NCI-H69 (cell line): ENCODE measurements at regions not wholly inside any gene's neighbourhood (a gene's known extent, or its start where the extent isn't known, plus 50 kb on each side); places are given as distances from the start of the nearest gene placed in this dataset.

Experiments used
- DNase-seq: peaks from one replicate; lab custom pipeline; 2025; lab: John Stamatoyannopoulos, UW

DNA sequence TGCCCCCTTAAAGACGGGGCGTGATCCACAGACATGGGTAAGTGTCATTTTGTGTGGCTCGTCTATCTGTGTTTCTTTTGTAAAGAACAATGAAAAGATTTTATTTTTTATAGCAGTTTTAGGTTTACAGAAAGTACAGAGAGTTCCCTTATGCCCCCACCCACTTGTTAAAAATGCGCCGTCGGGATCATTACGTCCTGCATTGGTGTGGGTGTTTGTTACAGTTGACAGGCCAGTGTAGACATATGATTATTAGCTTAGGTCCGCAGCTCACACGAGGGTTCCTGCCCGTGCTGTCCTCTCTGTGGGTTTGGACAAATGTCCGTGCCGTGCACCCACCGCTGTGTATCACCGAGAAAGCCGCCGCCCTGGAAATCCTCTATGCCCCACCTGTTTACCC lies 50.5 kb downstream of the RGS12 start:
- no peak for DNase-seq

DNA sequence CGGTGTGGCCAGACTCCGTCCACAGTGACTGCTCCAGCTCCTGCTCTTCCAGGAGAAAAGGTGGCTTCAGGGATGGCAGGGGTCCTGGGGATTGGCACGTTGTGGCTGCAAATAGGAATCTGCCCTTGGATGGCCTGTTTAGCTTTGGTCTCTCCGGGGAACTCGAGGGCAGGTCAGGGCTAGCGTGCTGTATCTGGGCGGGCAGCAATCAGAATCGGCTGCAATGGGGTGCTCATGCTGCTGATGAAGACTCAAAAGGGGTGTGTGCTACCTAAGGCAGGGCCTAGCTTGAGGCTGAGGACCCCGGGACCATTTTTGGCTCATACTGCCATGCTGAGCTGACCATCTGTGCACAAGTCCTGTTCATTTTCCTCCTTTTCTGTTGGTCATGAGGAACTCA lies 51.3 kb downstream of the RGS12 start:
- no peak for DNase-seq

DNA sequence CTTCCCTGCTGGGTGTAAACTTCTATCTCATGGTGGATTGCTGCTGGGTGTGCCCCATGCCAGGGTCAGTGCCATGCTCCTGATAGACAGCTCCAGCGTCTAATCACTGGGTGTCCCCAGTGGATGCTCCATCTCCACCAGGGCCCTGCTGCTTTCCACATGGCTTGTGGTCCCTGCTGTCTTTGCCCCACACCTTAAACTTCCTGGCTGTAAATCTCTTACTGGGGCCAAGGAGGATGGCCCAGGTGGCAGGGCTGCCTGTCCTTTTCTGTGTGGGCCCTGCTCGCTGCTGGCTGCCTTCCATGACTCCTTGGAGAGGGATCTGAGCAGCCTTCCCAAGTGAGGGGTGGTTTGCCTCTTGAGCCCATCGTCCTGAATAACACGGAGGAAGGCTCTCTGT lies 51.8 kb downstream of the RGS12 start:
- no peak for DNase-seq

DNA sequence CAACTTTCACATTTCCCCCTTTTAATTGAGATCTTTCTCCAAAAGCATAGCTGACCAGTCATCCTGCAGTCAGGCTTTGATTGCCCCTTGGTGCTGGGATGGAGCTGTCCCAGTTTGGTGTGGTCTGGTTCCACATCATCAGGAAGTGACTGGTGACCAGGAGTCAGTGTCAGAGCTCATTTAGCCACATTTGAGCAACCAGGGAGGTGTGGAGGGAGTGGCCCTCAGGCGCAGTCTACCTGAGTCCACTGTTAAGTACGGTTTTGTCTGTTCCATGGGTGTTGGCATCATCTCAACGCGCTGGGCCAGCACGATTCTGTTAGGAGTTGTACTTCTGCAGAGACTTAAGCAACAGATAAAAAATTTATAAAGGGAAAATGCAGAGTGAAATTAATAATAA lies 52.6 kb downstream of the RGS12 start:
- DNase-seq: no peak

DNA sequence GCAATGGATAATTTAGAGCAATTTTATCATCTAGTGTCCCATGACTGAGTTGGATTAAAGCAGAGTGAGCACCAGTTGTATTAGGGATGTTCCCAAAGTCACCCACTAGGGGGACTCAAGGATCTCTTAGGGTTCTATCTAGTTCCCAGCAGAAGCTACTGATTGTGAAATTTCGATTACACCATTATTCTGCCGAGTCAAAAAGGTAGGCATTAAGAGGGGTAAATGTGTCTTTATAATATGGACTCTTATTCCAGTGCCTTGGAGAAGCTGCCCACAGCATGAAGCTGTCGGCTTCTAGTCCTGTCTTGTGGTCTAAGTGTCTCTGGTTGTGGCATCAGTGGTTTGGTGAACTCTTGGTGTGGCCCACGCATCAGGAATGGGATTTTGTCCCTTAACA lies 53.3 kb downstream of the RGS12 start:
- DNase-seq: peak; percentile 62

DNA sequence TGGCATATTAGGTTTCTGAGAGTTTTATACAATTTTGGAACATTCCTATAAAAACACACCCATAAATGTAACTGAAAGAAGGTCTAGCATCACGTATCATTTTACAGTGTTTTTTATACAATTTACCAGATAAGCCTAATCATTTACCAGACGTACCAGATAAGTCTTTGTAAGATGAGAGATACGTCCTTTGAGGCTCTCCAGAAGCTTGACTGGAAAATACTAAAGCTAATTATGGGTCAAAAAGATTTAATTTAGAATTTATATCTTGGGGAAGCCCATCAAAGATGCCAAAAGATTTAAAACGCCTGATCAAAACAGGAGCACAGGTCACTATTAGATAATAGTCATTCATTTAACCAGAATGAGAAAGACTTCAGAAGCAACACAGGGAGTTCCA lies 55.0 kb downstream of the RGS12 start:
- DNase-seq: no peak

DNA sequence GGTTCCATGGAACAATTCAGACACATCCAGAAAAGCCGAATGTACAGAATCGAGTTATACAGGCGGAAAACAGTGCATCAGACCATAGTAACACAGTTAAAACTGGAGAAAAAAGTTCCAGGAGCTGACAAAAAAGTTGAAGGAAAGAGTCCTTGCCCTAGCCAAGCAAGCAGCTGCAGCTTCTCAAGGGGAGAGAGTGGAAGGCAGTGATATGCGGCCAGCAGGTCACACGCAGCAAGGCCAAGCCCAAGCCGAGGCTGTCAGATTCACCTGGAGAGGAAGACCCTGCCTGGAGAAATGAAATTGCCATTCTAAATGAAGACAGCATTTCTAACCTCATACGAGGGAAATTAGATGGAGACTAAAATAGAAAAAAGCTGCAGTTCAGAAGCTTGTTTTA lies 55.8 kb downstream of the RGS12 start:
- no peak for DNase-seq

DNA sequence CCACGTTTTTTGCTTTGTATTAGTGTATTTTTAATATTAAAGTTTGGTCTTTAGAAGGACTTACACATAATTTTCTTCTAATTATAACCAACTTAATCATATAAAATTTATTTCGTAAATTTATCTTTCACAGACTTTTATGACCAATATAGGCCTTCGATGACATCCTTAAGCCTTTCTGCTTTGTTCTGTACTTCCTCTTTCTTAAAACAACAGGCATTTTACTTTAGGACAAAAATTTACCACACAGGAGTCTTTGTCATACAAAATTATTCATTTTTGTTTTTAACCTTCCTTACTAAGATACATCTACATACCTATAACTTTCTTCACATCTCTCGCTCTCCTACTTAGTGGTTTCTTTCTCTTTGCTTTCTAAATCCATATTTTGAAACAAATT lies 56.3 kb downstream of the RGS12 start:
- DNase-seq: no peak

DNA sequence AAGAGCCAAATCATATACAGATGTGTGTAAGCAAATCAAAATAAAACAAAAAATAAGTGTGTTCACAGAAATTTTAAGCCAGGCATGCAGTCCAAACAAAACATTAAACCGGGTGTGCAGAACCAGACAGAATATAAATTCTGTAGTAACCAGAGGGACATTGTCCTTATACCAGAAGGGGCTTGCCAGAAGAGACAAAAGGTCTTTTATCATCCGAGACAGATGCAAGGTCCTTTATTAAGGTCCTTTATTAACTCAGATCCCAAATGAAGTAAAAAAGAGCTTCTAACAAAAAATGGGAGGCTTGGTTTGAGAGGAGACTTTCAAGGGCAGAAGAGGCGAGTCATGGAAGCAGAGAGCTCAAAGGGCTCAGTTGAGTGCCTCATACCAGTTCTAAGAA lies 59.2 kb downstream of the RGS12 start:
- no peak for DNase-seq

DNA sequence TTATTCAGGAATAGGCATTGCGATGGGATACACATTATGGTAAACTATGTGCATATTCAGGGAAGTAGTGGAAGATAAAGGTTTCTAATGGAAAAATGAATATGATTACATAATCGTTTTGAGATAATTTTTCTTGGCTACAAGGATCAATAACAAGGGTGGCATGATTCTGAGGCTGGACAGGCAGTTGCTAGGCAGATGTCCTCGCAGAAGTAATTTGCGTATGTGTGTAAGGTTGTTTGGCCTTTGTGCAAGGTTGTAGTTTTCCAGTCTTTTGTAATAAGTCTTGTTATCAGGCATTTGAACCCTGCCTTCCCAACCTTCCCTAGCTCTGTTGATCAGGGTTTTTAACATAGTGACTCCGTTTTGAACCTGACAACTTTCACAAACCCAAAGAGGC lies 59.7 kb downstream of the RGS12 start:
- DNase-seq: no peak

DNA sequence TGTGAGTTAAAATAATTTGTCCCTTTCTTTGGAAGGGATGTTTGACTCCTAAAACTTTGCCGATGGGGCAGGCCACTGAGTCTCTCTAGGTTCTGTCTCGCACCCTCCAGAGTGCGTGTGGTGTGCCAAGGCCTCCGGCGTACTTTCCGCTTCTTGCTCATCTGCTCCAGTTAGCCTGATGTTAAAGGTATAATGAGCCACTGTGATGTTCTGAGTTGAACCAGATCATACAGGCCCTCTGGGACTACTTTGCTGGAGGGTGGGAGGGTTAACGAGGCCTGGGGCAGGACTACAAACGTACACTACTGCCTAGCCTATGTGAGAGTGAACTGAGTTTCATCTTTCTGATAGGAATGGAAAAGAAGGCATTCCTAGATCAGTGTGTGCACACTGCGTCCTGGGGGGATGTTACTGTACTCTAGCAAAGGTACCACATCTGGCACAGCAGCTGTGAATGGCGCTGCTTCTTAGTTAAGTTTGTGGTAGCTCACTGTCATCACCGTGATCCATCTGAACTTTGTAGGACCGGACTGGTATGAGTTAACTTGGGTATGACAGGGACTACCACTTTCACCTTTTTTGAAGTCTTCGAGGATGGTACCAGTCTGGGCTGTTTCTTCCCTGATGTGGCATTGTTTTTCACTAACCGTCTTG lies 60.2 kb downstream of the RGS12 start:
- no peak for DNase-seq

DNA sequence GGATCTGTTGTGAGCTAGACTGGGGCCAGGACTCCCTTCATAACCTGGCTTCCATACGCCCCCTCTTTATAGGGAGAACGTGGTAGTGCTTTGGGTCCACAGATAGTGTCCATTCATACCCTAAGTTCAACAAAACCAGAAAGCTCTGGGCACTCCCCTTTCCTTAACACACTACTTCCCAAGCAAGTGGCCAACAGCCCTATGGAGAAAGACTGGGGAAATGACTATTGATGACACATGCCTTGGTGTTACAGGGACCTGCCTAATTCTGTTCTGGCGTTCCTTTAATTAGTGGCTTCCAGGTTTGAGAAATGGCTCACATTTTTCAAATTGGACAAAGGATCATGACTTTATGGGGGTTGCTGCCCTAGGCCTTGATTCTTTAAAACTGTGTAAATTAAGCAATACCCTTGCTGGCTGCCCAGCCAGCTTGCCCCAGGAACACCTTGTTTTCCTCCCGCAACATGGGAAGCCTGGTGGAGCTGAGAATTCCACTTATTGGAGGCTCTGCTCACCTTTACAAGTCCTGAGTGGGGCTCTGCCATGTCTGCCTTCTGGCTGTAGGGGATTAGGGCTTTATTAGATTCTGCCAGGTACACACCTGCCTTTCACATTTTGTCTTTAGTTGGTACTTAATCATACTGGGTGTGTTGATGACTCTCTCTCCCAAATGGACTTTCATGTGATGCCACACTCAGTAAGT lies 61.1 kb downstream of the RGS12 start:
- no peak for DNase-seq

DNA sequence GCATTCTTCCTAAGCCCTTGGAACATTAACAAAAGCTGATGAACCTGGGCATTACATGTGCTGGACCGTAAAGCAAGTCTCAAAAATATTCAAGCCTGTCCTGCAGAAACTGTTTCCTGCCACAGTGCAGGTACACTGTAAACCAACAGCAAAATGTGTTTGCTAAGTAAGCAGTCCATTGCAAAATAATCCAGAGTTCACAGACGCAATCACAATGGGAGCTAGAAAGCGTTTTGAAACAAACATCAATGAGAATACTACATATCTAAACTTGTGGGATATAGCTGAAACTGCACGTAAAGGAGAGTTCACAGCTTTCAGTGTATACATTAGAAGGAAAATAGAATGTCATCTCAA lies 61.6 kb downstream of the RGS12 start:
- DNase-seq: no peak

DNA sequence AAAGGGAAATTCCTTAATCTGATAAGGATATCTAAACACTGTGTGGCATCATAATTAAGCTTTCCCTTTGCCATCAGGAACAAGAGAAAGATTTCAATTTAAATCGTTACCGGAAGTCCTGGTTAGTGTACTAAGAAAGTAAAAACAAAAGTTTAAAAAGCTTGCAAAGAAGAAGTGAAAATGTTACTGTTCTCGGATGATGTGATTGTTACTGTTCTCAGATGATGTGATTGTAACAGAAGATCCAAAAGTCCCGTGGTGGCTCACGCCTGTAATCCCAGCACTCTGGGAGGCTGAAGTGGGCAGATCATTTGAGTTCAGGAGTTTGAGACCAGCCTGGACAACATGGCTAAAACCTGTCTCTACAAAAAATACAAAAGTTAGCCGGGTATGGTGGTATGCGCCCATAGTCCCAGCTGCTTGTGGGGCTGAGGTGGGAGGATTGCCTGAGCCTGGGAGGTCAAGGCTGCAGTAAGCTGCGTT lies 62.5 kb downstream of the RGS12 start:
- DNase-seq: no peak

DNA sequence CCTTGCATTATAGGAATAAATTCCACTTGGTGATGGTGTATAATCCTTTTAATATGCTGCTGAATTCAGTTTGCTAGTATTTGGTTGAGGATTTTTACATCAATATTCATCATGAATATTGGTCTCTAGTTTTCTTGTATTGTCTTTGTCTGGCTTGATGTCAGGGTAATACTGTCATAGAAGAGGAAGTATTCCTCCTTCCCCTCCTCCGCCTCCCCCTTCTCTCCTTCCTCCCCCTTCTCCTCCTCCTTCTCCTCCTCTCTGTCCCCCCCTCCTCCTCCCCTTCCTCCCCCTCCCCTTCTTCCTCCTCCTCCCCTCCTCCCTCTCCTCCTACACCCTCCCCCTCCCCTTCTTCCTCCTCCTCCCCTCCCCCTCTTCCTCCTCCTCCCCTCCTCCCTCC lies 65.8 kb downstream of the RGS12 start:
- DNase-seq: no peak

DNA sequence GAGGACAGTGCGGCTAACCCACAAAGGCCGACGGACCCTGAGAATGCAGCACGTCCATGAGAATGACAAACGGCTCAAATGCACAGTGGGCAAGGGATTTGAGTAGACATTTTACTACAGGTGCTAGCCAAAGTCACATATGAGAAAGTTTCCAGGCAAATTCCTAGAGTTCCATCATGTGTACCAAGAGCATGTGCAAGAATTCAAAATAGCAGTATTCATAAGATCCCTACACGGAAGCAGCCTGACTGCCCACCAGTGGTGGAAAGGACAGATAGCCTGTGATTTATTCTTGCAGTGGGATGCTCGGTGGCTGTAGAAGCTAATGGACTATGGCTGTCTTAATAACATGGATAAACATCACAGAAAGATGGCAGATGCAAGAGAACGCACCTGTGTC lies 68.0 kb downstream of the RGS12 start:
- DNase-seq: no peak

DNA sequence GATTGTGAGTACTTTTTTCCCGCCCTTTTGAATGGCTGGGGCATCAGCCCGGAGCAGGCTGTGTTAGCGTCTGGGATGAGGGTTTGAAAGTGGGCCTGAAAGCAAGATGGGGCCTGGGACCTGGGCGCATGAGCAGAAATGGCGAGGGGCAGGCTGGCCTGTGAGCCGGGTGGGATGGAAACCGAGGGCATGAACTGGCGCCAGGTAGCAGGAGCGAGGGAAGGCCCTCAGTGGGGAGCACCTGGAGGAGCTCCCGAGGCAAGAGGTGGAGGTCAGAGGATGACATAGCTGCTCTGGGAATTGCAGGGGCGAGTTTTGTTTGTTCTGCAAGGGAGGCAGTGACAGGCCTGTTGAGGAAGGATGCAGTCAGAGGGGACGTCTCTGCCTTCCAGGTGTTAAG lies 68.6 kb downstream of the RGS12 start:
- no peak for DNase-seq

DNA sequence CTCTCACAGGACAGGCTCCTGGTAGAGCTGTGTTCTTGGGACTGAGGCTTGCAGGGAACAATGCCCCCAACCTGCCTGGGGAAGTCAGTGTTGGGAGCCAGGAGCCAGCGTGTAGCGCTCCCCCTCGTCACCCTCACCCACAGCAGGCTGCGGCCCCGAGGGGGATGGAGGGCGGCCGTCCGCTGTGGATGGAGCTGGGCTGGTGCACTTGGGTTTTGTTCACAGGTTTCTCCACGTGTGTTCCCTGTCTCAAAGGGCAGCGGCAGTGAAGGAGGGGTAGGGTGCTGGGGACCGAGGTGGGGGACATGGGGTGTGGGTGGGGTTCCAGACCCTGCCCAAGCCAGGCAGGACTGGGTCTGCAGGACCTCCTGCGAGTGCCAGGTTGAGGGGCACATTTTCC lies 69.1 kb downstream of the RGS12 start:
- DNase-seq: no peak

DNA sequence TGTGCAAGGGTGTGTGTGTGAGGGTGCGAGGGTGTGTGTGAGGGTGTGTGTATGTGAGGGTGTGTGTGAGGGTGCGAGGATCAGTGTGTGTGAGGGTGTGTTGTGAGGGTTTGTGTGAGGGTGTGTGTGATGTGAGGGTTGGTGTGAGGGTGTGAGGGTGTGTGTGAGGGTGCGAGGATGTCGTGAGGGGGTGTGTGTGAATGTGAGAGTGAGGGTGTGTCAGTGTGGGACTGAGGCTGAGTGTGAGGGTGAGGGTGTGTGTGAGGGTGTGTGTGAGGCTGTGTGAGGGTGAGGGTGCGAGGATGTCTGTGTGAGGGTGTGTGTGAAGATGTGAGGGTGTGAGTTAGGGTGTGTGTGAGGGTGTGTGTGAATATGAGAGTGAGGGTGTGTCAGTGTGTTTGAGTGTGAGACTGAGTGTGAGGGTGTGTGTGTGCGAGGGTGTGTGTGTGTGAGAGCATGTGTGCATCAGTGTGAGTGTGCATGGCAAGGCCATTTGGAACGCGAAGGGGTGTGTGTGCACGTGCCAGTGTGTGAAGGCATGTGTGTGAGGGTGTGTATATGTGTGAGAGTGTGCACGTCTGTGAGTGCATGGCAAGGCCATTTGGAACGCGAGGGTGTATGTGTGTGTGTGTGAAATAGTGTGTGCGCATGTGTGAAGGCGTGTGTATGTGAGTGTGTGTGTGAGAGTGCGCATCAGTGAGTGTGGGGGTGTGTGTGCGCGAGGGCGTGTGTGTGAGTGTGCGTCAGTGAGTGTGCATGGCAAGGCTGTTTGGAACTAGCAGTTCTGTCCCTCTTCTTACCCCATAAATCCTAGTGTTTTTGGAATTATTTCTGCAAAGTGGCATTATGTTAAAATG lies 69.8 kb downstream of the RGS12 start:
- no peak for DNase-seq

DNA sequence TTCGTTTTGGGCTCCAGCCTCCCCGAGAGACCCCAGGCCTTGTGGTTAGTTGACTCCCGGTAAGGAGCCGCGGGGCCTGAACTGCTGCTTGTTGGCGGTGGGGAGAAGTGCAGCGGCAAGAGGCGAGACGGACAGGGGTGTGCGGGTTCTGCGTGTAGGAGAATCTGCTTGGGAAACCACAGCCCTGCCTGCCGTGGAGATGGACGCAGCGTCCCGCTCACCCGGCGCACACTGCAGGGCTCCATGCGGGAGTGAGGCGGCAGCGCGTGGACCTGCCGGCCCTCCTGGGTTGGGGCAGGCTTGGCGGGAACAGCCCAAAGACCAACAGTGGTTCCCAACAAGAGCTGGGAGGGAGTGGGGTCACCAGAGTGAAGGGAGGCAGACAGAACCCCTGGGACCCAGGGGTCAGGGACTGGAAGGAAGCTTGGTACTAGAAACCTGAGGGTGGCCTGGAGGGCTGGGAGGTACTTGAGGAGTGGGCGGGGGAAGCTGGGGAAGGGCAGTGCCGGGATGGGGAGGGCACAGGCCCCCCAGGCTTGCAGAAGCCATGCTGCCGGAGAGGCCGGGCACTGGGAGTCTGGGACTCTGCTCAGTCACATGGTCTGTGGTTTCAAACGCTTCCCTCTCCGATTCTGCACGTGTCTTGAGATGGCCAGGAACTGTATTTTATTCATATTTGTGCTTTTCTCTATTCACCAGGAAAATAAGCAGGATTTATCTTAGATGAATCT lies 70.8 kb downstream of the RGS12 start:
- DNase-seq: no peak

DNA sequence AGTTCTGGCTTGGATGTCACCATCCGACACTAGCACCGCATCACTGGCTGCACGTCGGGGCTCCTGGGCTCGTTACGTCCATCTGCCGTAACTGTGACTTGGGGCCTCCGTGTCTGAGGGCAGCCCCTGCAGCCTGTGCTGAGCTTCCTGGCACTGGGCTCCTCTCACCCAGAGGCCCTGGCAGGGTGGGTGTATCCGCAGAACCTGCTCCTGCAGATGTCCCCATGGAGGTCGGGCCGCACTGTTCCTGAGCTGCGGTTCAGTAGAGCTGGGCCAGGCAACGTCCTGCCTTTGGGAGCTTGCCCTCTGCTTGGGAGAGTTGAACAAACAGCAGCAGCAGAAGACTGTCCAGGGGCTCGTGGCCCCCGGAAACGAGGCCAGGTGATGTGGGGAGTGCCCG lies 71.4 kb downstream of the RGS12 start:
- no peak for DNase-seq

DNA sequence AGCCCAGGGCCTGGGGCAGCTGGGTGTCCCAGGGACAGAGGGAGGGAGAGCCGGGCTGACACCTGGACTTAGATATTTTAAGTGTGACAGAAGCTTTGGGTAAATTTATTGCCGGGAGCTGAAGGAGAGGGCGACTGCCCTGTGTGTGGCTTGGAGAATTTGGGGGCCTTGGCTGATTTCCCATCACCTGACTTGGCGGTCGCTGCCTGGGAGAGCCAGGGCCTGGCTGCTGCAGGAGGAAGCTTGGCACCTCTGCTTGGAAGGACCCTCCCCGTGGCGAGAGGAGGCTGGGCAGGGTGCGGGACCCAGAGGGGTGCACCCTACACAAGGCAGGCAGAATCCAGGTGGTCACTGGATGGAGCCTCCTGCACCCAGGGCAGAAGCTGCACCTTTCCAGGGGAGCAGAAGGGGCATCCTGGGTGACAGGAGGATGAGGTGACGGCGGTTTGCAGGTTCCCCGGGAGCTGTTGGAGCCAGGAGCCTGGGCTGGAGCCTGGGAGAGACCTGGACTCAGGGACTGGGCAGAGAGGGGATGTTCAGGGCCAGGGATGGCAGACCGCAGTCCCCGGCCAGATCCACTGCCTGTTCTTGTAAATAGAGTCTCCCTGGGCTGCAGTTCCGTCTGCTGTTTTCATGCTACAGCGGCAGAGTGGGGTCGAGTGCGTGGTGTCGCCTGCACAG lies 72.0 kb downstream of the RGS12 start:
- no peak for DNase-seq
